Activated naive CD4-positive, alpha-beta T cell treated with anti-CD3 and anti-CD28 coated beads, Interleukin-2, amount 50 U/mL, for 72 hours (primary cell): ENCODE measurements at regions not wholly inside any gene's neighbourhood (a gene's known extent, or its start where the extent isn't known, plus 50 kb on each side); places are given as distances from the start of the nearest gene placed in this dataset.

Source experiments
- ATAC-seq, 2 donors: fragments of 150-1000 bp; cut with Tn5 transposase; 2 replicates each; pipeline ENCODE4 v1.10.0; 2021; ENCODE audit warnings: mild to moderate bottlenecking in 2 of 2, moderate library complexity in 2 of 2
- DNase-seq, 2 donors: peaks; one replicate each; pipeline ENCODE4 v3.0.0; 2021 to 2022; ENCODE audit warnings: low spot score in 2 of 2
- H3K27ac Mint-ChIP-seq, 2 donors: one replicate each; pipeline ENCODE4 v1.8.0; 2022; ENCODE audit warnings: mild to moderate bottlenecking in 2 of 2, mixed read lengths in 2 of 2
- H3K36me3 Mint-ChIP-seq, 2 donors: one replicate each; pipeline ENCODE4 v1.8.0; 2022; ENCODE audit warnings: mixed read lengths in 2 of 2
- H3K9me3 Mint-ChIP-seq, 2 donors: one replicate each; pipeline ENCODE4 v1.8.0; 2022; ENCODE audit warnings: mixed read lengths in 2 of 2

GRCh38 chr11:39037611-39038010, 2421.8 kb downstream of the LRRC4C start:
- H3K36me3 Mint-ChIP-seq: no peaks in the 10 kb centered on the region
- H3K9me3 Mint-ChIP-seq: peaks cover 13 to 15% of the 10 kb centered on the region in 2 donors
- no peak overlapping the region for H3K27ac Mint-ChIP-seq
- no peak for ATAC-seq
- no peak for DNase-seq

- ATAC-seq (no peak), DNase-seq (no peak)
- H3K9me3 Mint-ChIP-seq: peaks cover 6 to 13% of the 10 kb centered on the region in 2 donors
- no peak overlapping the region for H3K27ac Mint-ChIP-seq
- no peaks in the 10 kb centered on the region for H3K36me3 Mint-ChIP-seq
Observed at GRCh38 chr11:39036021-39036420, 2423.4 kb downstream of the LRRC4C start.

GRCh38 chr11:39021539-39021938, 2423.5 kb upstream of the RAG2 start:
- Mint-ChIP-seq H3K27ac (no peak overlapping the region), H3K36me3 (no peaks in the 10 kb centered on the region), H3K9me3 (peaks cover 0 to 4% of the 10 kb centered on the region in 2 donors)
- DNase-seq (no peak), ATAC-seq (no peak)

- ATAC-seq (no peak), DNase-seq (no peak)
- H3K27ac Mint-ChIP-seq: no peak overlapping the region
- H3K9me3 Mint-ChIP-seq: peaks cover 16 to 27% of the 10 kb centered on the region in 2 donors
- peaks cover 5 to 15% of the 10 kb centered on the region in 2 donors for H3K36me3 Mint-ChIP-seq
Observed at GRCh38 chr11:39011797-39012196, 2413.8 kb upstream of the RAG2 start.

GRCh38 chr11:38990841-38991240, 2392.8 kb upstream of the RAG2 start:
- no peak for ATAC-seq
- Mint-ChIP-seq H3K9me3 (peaks cover 27 to 30% of the 10 kb centered on the region in 2 donors), H3K36me3 (peaks cover 0 to 3% of the 10 kb centered on the region in 2 donors), H3K27ac (no peak overlapping the region)
- no peak for DNase-seq

GRCh38 chr11:38990139-38990538, 2392.1 kb upstream of the RAG2 start:
- DNase-seq (no peak), ATAC-seq (no peak)
- Mint-ChIP-seq H3K9me3 (peaks cover 27 to 31% of the 10 kb centered on the region in 2 donors), H3K27ac (no peak overlapping the region), H3K36me3 (peaks cover 0 to 7% of the 10 kb centered on the region in 2 donors)

- no peak overlapping the region for H3K27ac Mint-ChIP-seq
- no peak for DNase-seq
- peaks cover 31 to 33% of the 10 kb centered on the region in 2 donors for H3K9me3 Mint-ChIP-seq
- ATAC-seq: no peak
- H3K36me3 Mint-ChIP-seq: peaks cover 0 to 7% of the 10 kb centered on the region in 2 donors
Observed at GRCh38 chr11:38988908-38989307, 2390.9 kb upstream of the RAG2 start.

GRCh38 chr11:38972220-38972619, 2374.2 kb upstream of the RAG2 start:
- Mint-ChIP-seq H3K9me3 (peaks cover 5 to 18% of the 10 kb centered on the region in 2 donors), H3K27ac (no peak overlapping the region)

GRCh38 chr11:38971141-38971540, 2373.1 kb upstream of the RAG2 start:
- Mint-ChIP-seq H3K27ac (no peak overlapping the region), H3K9me3 (peaks cover 4 to 16% of the 10 kb centered on the region in 2 donors), H3K36me3 (no peaks in the 10 kb centered on the region)
- no peak for DNase-seq
- ATAC-seq: no peak

More at GRCh38 chr11:38972220-38972619, 2374.2 kb upstream of the RAG2 start:
- no peak for ATAC-seq
- H3K36me3 Mint-ChIP-seq: no peaks in the 10 kb centered on the region
- no peak for DNase-seq

- Mint-ChIP-seq H3K9me3 (peaks cover 4 to 21% of the 10 kb centered on the region in 2 donors), H3K36me3 (no peaks in the 10 kb centered on the region), H3K27ac (no peak overlapping the region)
- DNase-seq: no peak
- no peak for ATAC-seq
Observed at GRCh38 chr11:38968951-38969350, 2370.9 kb upstream of the RAG2 start.

- Mint-ChIP-seq H3K27ac (no peak overlapping the region), H3K9me3 (peaks cover 4 to 12% of the 10 kb centered on the region in 2 donors), H3K36me3 (no peaks in the 10 kb centered on the region)
- DNase-seq (no peak), ATAC-seq (no peak)
Observed at GRCh38 chr11:38952698-38953097, 2354.7 kb upstream of the RAG2 start.

- no peak overlapping the region for H3K27ac Mint-ChIP-seq
- no peak for ATAC-seq
- peaks cover 15 to 20% of the 10 kb centered on the region in 2 donors for H3K9me3 Mint-ChIP-seq
Observed at GRCh38 chr11:38950867-38951266, 2352.8 kb upstream of the RAG2 start.

GRCh38 chr11:38948392-38948791, 2350.4 kb upstream of the RAG2 start:
- ATAC-seq (no peak), DNase-seq (no peak)
- H3K36me3 Mint-ChIP-seq: peaks cover 7 to 13% of the 10 kb centered on the region in 2 donors
- H3K27ac Mint-ChIP-seq: no peak overlapping the region
- peaks cover 25 to 29% of the 10 kb centered on the region in 2 donors for H3K9me3 Mint-ChIP-seq

More at GRCh38 chr11:38950867-38951266, 2352.8 kb upstream of the RAG2 start:
- DNase-seq: no peak
- H3K36me3 Mint-ChIP-seq: peaks cover 0 to 7% of the 10 kb centered on the region in 2 donors

GRCh38 chr11:38937709-38938108, 2339.7 kb upstream of the RAG2 start:
- DNase-seq (no peak), ATAC-seq (no peak)
- H3K27ac Mint-ChIP-seq: no peak overlapping the region
- no peaks in the 10 kb centered on the region for H3K36me3 Mint-ChIP-seq
- peaks cover 15 to 19% of the 10 kb centered on the region in 2 donors for H3K9me3 Mint-ChIP-seq

- Mint-ChIP-seq H3K36me3 (no peaks in the 10 kb centered on the region), H3K27ac (no peak overlapping the region), H3K9me3 (peaks cover 19 to 21% of the 10 kb centered on the region in 2 donors)
- no peak for DNase-seq
- ATAC-seq: no peak
Observed at GRCh38 chr11:38935941-38936340, 2337.9 kb upstream of the RAG2 start.

- Mint-ChIP-seq H3K9me3 (peaks cover 0 to 9% of the 10 kb centered on the region in 2 donors), H3K27ac (no peak overlapping the region), H3K36me3 (no peaks in the 10 kb centered on the region)
- ATAC-seq: no peak
- no peak for DNase-seq
Observed at GRCh38 chr11:38927993-38928392, 2330.0 kb upstream of the RAG2 start.

- ATAC-seq (no peak), DNase-seq (no peak)
- Mint-ChIP-seq H3K27ac (no peak overlapping the region), H3K36me3 (peaks cover 0 to 8% of the 10 kb centered on the region in 2 donors), H3K9me3 (peaks cover 10 to 11% of the 10 kb centered on the region in 2 donors)
Observed at GRCh38 chr11:38924644-38925043, 2326.6 kb upstream of the RAG2 start.

- ATAC-seq (no peak), DNase-seq (no peak)
- Mint-ChIP-seq H3K9me3 (peaks cover 13 to 18% of the 10 kb centered on the region in 2 donors), H3K27ac (no peak overlapping the region), H3K36me3 (peaks cover 0 to 5% of the 10 kb centered on the region in 2 donors)
Observed at GRCh38 chr11:38900211-38900610, 2302.2 kb upstream of the RAG2 start.
